ENCODE measurements at regions not wholly inside any gene's neighbourhood (a gene's known extent, or its start where the extent isn't known, plus 50 kb on each side); places are given as distances from the start of the nearest gene placed in this dataset.

DNA sequence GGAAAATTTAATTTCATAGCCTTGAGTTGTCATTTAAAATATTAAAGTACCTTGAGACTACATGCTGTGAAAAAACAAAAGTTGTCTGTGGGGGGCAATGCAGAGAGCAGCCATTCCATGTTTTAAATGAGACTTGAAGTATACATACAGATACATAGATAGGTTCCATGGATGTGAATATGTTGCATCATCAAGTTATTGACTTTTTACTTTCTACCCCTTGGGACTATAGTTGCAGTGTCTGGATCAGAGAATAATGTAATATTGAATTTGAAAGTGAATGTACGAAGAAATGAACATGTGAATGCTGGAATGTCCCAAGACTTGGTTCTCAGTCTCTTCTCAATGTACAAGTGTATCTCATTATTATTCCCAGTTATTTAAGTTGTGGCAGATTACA lies 751.0 kb downstream of the MRPL39 start:
- no peak for DNase-seq

GRCh38 chr21:24852610-24853195 lies 754.6 kb downstream of the MRPL39 start:
- DNase-seq = no peak

- no peak for DNase-seq
These were observed 757.2 kb downstream of the MRPL39 start for GRCh38 chr21:24850121-24850520.

DNA sequence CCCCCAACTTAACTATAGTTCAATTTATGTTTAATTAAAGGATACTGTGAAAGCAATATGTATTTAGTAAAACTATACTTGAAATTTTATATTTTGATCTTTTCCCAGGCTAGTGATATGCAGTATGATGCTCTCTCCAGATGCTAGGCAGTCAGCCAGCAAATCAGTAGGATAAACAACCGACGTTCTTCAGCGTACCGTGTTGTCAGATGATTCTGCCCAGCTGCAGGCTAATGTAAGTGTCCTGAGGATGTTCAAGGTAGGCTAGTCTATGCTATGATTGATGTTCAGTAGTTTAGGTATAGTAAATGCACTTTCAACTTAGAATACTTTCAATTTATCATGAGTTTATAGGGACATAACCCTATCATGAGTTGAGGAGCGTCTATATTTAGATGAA lies 762.6 kb downstream of the MRPL39 start:
- no peak for DNase-seq

- no peak for DNase-seq
These were observed 767.0 kb downstream of the MRPL39 start for GRCh38 chr21:24840287-24840686.

- no peak for DNase-seq
These were observed 774.3 kb downstream of the MRPL39 start for GRCh38 chr21:24832961-24833360.

DNA sequence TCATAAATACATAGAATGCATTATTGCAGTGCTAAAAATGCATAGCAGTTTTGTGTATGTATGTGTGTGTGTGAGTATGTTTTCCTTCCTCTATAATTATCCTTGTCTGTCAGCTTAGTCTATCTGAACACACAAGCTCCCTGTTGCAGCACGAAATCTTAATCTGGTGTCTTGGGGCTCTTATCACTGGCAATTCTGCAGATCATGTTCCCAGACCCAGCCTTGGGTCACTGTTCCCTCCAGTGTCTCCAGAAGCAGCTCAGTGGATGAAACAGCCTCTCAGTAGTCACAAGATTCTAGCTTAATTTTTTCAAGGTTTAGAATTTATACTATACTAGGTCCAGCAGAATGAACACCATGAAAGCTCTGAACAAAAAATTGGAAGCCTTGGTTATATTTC lies 777.9 kb downstream of the MRPL39 start:
- DNase-seq = no peak

DNA sequence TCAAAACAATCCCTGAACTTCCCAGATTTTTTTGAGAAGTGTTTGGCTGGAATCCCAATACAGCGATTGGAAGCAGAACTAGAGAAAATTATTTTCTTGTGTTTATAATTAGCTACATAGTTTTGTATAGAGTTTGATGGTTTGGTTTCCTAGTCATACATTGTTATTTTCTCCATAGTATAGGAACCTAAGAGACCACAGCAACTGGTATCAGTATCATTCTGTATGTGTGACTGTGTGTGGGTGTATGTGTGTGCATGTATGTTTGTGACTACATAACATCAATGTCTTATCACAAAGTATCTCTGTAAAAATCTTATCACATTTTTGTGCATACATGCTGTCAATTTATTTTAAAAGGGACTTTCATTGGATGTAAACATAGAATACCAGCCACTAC lies 780.5 kb downstream of the MRPL39 start:
- DNase-seq = no peak

DNA sequence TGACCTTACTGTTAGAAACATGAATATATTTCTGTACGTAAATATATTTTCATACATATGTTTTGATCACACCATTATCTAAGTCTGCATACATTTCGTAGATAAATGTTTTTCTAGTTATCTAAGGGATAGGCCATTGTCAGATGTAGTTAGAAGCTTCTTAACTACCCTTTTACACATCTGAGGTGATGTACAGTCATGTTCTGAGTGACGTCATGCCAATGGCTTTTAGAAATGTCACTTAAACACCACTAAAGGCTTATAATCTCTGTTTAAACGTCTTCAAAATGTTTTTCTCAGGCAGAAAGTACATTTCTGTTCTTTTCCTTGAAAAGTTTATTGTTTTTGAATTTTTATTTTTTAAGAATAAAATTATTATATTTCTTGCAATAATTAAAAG lies 781.9 kb downstream of the MRPL39 start:
- DNase-seq = no peak

- no peak for DNase-seq
These were observed 783.1 kb downstream of the MRPL39 start for GRCh38 chr21:24824209-24824608.

- no peak for DNase-seq
These were observed 784.0 kb downstream of the MRPL39 start for GRCh38 chr21:24823247-24823646.

DNA sequence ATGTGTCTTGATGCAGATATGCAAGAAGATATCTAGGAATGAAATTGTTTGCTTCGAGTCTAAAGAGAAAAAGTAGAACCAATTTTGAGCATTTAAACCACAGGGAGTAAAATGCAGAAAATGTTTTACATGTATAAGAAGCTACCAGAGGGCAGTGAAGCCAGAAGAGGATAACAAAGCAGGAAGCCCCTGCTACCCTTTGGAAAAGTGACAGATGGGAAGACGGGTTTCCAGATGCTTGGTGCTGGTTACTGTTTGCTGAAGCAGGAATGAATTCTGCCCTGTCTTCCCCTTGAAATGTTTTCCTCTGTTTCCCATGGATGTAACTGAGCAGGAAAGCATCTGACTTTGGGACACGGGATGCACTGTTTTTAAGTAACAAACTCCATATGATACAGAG lies 822.2 kb downstream of the MRPL39 start:
- no peak for DNase-seq

DNA sequence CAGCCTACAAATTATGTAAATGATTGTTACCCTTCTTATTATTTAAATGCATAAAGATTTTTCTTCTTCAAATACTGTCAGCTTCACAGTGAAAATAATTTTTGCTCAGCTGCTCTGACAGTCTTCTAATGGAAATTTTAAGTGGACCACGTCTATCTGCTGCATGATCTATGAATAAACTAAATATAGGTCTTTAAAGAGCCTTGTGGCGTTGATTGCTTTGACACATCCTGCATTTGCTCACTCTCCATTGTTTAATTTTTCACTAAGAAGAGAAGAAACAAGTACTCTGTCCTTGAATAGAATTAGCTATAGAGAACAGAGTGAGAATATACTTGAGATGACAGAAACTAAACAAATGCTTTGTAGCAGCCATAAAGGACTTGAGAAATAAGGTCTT lies 826.1 kb downstream of the MRPL39 start:
- no peak for DNase-seq

- DNase-seq = no peak
These were observed 847.8 kb downstream of the MRPL39 start for GRCh38 chr21:24759348-24760075.

DNA sequence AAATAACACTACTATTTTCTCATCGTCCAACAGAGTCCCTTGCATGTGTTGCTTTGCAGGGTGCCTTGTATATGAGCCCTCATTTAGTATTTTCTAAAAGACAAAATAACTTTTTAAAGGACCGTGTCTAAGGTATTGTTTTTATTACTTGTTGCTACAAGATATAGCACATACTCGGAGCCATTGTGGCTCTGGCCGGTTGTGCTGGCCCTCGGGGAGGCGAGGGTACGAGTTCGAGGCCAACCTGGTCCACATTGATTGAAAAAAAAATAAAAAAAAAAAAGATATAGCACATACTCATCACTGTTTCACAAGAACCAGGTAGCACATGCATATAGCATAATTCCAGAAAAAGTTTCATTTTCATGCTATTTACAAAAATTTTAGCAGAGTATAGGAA lies 869.2 kb downstream of the MRPL39 start:
- no peak for DNase-seq

GRCh38 chr21:24737296-24737850 lies 869.9 kb downstream of the MRPL39 start:
- DNase-seq = no peak

DNA sequence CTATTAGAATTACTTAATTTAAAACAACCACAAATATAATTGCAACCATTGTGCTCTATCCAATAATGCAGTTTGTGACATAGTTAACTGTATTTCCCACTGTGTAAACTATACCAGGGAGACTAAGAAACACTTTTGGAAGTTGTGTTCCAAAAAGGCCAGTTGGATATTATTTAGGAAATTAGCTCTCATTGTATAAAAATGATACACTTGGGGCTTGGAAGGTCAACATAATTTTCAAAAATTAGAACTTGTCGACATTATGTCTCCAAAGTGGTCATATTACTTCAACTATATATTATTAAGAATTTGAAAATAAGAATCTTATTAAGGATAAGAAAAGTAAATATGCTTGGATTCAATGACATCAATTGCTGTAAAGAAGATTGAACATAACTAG lies 876.6 kb downstream of the MRPL39 start:
- no peak for DNase-seq

DNA sequence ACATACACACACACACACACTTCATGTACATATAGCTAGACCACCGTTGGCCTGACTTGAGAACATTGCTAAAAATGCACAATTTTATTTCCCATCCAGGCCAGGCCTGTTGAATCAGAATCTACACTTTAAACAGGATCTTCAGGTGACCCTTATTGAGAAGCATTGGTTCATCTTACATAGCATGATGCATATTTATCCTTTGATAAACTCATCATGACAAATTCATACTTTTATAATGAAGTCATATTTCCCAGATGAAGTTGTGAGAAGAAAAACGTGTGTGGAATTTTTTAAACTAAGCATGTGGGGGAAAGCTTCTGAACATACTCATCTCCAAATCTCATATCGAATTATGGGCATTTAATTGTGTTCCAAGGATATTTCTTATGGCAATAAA lies 877.7 kb downstream of the MRPL39 start:
- no peak for DNase-seq

GRCh38 chr21:24727803-24728440 lies 879.4 kb downstream of the MRPL39 start:
- no peak for DNase-seq

DNA sequence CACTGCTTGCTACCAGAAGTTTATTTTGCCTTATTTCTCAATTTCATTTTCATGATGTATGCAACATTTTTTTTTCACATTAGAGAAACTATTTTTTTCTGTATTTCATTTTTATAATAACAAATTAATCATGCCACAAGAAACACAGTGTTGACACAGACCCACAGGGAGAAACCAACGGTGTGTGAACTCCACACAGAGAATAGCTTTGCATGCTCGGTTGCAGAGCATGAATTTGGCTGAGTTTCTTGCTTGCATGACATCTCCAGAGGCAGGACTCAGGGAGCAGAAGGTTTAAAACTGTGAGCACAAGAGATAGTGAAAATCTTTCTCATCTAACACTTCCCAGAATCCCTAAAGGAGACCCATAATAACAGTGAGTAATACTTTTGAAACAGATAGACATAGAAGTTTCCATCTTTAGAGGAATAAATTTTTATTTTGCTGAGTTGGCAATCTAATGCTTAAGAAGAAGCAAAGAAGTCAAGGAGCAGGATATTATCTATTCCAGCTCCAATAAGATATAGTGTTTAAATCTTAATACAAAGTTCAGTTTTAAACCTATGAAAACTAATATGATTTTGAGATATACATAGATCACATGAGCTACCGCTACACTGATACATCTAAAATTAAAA lies 890.9 kb downstream of the MRPL39 start:
- no peak for DNase-seq

DNA sequence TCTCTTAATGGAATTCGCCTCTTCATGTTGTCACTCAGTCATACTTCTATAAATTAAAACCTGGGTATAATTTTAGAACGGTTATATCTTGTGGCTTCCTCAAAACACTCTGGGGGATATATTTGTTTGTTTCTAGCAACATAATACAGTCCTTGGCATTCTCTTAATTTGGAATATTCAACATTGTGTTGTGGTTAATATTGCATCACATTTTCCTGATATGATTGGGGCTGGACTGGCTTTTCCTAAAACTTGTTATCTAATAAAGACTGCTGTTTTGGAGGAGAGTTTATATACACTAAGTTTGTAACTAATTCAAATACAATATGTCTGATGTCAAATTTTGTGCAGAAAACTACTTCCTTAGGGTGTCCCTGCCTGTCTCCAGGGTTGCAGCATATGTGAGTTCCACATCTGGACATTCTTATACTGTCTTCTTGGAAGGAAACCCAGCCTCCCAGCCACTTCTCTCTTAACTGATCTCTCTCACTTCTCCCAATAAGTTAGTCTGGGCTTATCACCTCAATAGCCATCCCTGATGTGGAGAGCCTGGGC lies 892.6 kb downstream of the MRPL39 start:
- DNase-seq = no peak

- DNase-seq = no peak
These were observed 902.1 kb downstream of the MRPL39 start for GRCh38 chr21:24705201-24705600.

DNA sequence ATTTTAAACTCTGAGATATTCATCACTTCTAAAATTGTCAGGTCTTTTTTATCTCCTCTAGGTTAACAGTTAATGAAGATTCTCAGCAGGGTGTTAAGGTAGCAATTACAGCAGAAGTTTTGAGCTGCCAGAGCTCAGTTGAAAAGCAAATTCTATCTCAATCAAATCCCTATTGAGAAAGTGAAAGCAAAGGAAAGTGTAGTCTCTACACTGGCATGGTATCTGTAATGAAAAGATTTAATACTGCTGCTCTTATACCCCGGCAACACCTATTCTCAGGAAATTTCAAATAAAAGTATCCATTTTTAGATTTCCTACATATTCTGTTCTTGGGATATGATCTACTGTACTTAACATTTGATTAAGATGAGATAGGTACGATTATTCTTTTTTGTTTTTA lies 913.5 kb downstream of the MRPL39 start:
- DNase-seq = no peak

All from CD4-positive, alpha-beta T cell treated with Interleukin-4 for 1 hour (primary cell).